Skeletal muscle tissue (tissue), 3 donors: ENCODE measurements at regions not wholly inside any gene's neighbourhood (a gene's known extent, or its start where the extent isn't known, plus 50 kb on each side); places are given as distances from the start of the nearest gene placed in this dataset.

Experiments used
- H3K27ac ChIP-seq: one replicate; pipeline ENCODE4 v1.7.0; 2013; ENCODE audit warnings: mild to moderate bottlenecking, low read depth, low read length, inconsistent platforms
- H3K27me3 ChIP-seq, 3 donors: one replicate each; pipeline ENCODE4 v1.7.0; 2013; ENCODE audit warnings: low read length in 3 of 3; ENCODE audit not compliant: control insufficient read depth in 3 of 3, insufficient read depth in 3 of 3
- H3K36me3 ChIP-seq, 3 donors: one replicate each; pipeline ENCODE4 v1.7.0; 2013; ENCODE audit warnings: low read length in 3 of 3; ENCODE audit not compliant: control insufficient read depth in 3 of 3, insufficient read depth in 3 of 3
- H3K4me1 ChIP-seq, 3 donors: one replicate each; pipeline ENCODE4 v1.7.0; 2013; ENCODE audit warnings: low read length in 3 of 3, mild to moderate bottlenecking in 3 of 3; ENCODE audit not compliant: control insufficient read depth in 3 of 3, insufficient read depth in 3 of 3
- H3K4me3 ChIP-seq, 3 donors: one replicate each; pipeline ENCODE4 v1.7.0; 2013; ENCODE audit warnings: low read length in 3 of 3
- H3K9ac ChIP-seq, 3 donors: one replicate each; pipeline ENCODE4 v1.7.0; 2013; ENCODE audit warnings: low read length in 3 of 3, mild to moderate bottlenecking in 3 of 3, moderate library complexity in 2 of 3, low read depth in 1 of 3
- H3K9me3 ChIP-seq, 3 donors: one replicate each; pipeline ENCODE4 v1.7.0; 2013; ENCODE audit warnings: low read length in 3 of 3; ENCODE audit not compliant: control insufficient read depth in 3 of 3
- donor health status: Osteomylitis.

DNA sequence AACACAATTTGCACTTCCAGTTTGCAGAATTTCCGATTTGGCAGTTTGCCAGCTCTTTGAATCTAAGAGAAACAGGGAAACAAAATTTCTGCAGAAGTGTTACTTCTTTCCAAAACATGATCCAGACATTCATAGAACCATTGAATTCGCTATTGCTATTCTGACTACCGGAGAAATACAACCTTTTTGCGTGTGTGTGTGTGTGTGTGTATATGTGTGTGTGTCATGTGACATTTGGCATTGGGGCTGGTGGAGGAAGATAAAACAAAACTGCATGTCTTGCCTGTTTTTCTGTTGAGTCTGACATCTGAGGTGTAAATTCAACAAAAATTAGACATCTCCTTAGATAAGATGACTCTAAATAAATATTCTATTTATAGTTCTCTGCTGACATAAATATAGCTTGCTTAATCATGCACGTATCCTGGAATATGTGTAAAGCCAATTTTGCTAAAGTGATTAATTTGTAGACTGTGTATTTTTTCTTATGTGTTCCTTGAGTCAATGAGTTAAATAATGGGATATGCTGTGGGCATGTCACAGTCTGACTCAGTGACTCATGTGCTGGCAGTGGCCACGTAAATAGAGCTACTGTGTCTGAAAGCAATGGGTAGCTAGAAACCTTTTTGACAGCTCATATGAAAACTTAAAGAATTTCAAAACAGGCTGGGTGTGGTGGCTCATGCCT is 98.9 kb downstream of the HPGD start:
- no peaks in the 10 kb centered on the region for H3K36me3 ChIP-seq
- H3K9me3 ChIP-seq, result no peaks in the 10 kb centered on the region
- no peaks in the 10 kb centered on the region for H3K27me3 ChIP-seq
- H3K27ac ChIP-seq, result no peak overlapping the region
- peak overlapping the region in 2 of 3 donors; percentile 30 to 32 for H3K4me3 ChIP-seq
- no peak overlapping the region for H3K9ac ChIP-seq
- H3K4me1 ChIP-seq, result peaks cover 0 to 5% (median 3%) of the 10 kb centered on the region in 3 donors

DNA sequence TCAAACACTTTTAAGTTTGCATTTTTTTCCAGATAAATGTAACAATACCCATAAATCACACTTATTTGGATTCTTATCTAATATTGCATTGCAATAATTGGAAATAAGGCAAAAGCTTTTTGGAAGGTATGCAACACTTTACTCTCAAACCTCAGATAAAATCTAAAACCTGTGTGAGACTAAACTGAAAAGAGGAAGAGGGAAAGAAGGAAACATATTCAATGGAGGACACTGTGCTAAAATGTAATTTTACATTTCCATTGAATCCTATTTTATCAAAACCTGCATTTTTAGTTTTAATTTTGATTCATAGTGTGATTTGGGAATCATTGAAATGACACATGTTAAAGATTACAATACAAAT is 99.4 kb downstream of the HPGD start:
- H3K9me3 ChIP-seq, result no peaks in the 10 kb centered on the region
- no peak overlapping the region for H3K9ac ChIP-seq
- peaks cover 0 to 5% (median 3%) of the 10 kb centered on the region in 3 donors for H3K4me1 ChIP-seq
- H3K4me3 ChIP-seq, result no peak overlapping the region
- H3K36me3 ChIP-seq, result no peaks in the 10 kb centered on the region
- no peaks in the 10 kb centered on the region for H3K27me3 ChIP-seq
- H3K27ac ChIP-seq, result no peak overlapping the region

DNA sequence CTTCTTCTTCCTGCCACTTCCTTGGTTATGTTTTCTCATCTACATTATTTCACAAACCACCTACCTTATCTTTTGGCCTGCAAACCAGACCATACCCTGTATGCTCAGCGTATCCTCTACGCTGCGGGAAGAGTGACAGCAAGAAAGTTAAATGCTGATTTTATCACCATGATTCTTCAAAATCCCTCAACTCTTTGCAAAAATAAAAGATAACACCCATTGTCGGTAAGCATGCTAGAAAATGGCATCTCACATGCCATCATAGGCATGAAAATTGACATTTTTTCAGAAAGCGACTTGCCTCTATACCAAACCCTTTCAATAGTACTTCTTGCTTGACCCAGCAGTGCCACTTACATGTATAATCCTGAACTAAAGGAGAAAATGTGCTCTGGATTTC is 102.0 kb downstream of the HPGD start:
- Histone ChIP-seq H3K9me3 (no peaks in the 10 kb centered on the region), H3K27ac (no peak overlapping the region), H3K4me3 (no peak overlapping the region), H3K4me1 (peaks cover 0 to 5% (median 3%) of the 10 kb centered on the region in 3 donors), H3K9ac (no peak overlapping the region), H3K27me3 (no peaks in the 10 kb centered on the region), H3K36me3 (no peaks in the 10 kb centered on the region)

DNA sequence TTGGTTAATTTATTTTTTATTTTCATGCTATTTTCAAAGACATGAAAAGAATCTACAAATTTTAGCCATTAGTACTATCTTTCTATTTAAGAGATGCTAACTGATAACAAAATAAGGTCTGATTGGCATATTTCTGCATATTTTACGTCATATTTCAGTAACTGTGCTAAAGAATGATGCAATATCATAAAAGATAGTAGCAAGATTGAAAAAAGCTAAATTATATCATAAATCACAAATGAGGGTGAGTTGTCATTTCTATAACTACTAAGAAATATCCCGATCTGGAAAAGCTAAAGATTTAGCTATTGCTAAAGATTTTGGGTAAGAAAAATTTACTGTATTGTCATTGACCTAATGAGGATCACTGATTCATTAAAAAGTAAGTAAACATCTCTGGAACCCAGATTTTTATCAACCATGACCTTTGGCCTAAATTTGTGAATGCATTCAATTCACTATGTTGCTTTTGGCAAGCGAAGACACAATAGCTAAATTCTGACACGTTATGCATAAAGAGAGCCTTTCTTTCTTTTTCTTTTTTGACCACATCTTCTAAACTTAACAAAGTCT is 103.6 kb downstream of the HPGD start:
- Histone ChIP-seq H3K9me3 (no peaks in the 10 kb centered on the region), H3K4me3 (no peak overlapping the region), H3K9ac (no peak overlapping the region), H3K36me3 (no peaks in the 10 kb centered on the region), H3K27me3 (no peaks in the 10 kb centered on the region), H3K4me1 (peaks cover 0 to 5% (median 3%) of the 10 kb centered on the region in 3 donors), H3K27ac (no peak overlapping the region)

DNA sequence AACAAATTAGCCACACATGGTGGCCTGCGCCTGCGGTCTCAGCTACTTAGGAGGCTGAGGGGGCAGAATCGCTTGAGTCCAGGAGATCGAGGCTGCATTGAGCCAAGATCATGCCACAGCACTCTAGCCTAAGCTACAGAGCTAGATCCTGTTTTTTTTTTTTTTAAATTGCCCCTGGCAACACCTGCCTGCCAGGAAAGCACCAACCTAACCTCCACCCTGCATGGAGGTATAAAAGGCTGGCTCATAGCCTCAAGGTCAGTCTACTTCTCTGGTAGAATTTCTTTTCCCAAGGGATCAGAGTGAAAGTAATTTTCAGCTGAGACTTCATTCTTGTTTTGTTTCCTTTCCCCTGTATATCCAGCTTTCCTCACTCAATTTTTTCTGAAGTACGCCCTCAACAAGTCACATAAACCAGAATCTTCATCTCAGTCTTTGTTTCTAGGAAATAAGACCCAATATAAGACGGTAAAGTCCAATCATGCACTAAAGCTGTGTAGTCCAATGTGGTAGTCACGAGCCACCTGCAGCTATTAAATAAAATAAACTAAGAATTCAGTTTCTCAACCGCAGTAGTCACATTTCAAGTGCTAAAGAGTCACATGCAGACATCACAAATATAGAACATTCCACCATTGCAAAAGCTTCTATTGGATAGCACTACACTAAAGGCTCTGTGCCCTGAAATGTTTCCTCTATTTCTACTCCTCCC is 113.3 kb downstream of the HPGD start:
- Histone ChIP-seq H3K4me1 (no peaks in the 10 kb centered on the region), H3K9me3 (no peaks in the 10 kb centered on the region), H3K36me3 (no peaks in the 10 kb centered on the region), H3K4me3 (no peak overlapping the region), H3K27me3 (no peaks in the 10 kb centered on the region), H3K9ac (no peak overlapping the region), H3K27ac (no peak overlapping the region)

DNA sequence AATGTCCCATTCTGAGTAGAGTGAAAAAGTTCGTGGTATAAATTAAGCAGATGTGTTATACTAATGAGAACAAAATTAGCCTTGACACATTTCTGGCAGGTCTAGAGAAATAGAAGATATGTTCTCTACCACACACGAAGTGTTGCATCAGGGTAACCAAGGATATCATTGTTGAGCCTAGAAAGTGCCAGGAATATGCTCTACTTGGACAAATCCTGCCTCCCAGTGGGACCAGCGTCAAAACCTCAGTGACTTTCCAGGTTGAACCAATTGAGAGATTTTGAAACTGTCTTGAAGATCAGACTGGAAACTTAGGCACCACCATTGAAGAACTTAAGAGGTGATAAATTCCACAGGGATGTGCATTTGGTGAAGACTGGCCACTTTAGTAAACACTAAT is 115.9 kb downstream of the HPGD start:
- Histone ChIP-seq H3K9ac (no peak overlapping the region), H3K9me3 (no peaks in the 10 kb centered on the region), H3K27ac (no peak overlapping the region), H3K27me3 (peaks cover 0 to 3% (median 0%) of the 10 kb centered on the region in 3 donors), H3K4me3 (no peak overlapping the region), H3K36me3 (no peaks in the 10 kb centered on the region), H3K4me1 (no peaks in the 10 kb centered on the region)

DNA sequence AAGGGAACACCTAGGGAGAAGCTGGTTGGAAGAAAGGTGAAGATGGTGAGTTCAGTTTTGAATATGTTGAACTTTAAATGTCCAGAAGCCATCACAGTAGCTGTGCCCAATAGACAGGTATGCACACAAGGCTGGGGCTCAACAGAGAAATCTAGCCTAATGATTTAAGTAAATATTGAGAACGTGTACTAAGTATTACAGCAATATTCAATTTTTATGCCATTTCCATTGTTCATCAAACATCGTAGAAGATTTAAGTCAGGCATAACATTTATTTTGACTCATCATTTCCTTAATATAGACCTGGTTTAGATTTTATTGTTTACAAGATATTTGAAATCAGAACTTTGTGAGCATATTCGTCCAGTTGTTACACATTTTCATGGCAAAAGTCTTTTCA is 116.4 kb downstream of the HPGD start:
- H3K4me3 ChIP-seq, result no peak overlapping the region
- no peak overlapping the region for H3K27ac ChIP-seq
- no peaks in the 10 kb centered on the region for H3K9me3 ChIP-seq
- no peak overlapping the region for H3K9ac ChIP-seq
- no peaks in the 10 kb centered on the region for H3K36me3 ChIP-seq
- no peaks in the 10 kb centered on the region for H3K4me1 ChIP-seq
- H3K27me3 ChIP-seq, result peaks cover 0 to 3% (median 0%) of the 10 kb centered on the region in 3 donors

DNA sequence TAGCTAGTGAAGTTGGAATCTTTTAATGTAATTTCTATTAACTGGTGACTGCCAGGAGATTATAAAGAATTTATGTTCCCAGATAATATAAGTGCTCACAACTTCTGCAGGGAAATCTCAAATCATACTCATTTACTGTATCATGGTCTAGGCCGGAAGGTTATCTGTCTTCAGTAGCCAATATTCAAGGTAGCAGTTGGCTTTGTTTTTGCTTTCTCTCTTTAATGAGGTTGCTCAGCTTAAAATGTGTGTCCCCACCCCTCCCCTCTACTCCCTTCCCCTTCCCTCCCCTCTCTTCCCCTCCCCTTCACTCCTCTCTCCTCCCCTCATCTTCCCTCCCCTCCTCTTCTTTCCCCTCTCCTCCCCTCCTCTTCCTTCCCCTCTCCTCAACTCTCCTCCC is 117.6 kb downstream of the HPGD start:
- Histone ChIP-seq H3K9ac (no peak overlapping the region), H3K36me3 (no peaks in the 10 kb centered on the region), H3K4me1 (no peaks in the 10 kb centered on the region), H3K27ac (no peak overlapping the region), H3K4me3 (no peak overlapping the region), H3K27me3 (peaks cover 0 to 3% (median 0%) of the 10 kb centered on the region in 3 donors), H3K9me3 (no peaks in the 10 kb centered on the region)

DNA sequence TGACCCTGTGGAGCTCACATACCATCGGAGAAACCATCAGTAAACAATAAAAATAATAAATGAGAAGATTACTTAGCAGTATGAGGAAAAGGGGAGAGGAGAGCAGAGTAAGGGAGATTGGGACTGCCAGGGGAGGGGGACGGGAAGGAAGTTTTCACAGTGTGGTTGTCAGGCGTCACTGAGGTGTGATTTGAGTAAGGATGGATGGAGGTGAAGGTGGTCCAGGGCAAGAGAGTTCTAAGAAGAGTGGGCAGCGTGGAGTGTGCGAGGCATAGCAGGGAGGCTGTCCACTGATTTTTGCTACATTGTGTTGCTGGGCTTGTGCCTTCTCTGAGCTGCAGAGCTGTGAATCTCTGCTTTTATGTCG is 119.1 kb downstream of the HPGD start:
- H3K4me1 ChIP-seq, result no peaks in the 10 kb centered on the region
- H3K27me3 ChIP-seq, result peaks cover 0 to 3% (median 0%) of the 10 kb centered on the region in 3 donors
- no peak overlapping the region for H3K4me3 ChIP-seq
- H3K36me3 ChIP-seq, result no peaks in the 10 kb centered on the region
- H3K9me3 ChIP-seq, result no peaks in the 10 kb centered on the region
- no peak overlapping the region for H3K9ac ChIP-seq
- no peak overlapping the region for H3K27ac ChIP-seq

DNA sequence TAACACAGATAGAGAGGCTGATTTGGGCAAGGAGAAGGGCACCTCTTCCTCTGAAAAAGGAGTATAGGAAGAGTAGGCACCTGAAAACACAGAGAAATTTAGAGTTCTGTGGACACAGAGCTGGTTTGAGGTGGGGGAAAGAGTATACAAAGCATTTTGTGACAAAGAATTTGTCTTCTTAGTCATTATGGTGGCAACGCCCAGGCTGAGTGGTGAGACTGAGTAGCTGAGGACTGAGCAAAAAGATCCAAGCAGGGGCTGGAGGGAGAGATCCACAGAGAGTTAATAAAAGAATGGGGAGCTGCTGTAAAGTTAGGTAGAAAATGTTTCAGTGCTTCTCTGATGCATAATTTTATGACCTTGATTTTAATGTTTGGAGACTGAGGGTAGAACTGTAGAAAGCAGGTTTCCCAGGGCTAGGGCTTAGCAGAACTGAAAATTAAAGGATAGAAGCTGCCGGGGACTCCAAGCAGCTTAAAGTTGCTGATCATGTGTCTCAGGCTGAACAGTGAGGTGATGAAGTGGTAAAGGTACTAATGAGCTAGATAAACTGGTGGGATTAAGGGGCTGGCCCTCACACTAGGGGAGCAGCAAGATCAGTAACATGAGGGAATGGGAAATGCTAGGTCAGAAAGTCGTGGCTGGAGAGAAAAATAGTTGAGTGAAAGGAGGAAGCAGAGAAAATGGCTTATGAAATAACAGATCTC is 118.9 kb downstream of the CEP44 start:
- Histone ChIP-seq H3K4me1 (no peaks in the 10 kb centered on the region), H3K9ac (no peak overlapping the region), H3K27me3 (peaks cover 0 to 3% (median 0%) of the 10 kb centered on the region in 3 donors), H3K36me3 (no peaks in the 10 kb centered on the region), H3K4me3 (no peak overlapping the region), H3K9me3 (no peaks in the 10 kb centered on the region), H3K27ac (no peak overlapping the region)
